IPS-18c (cell line): ENCODE measurements at regions not wholly inside any gene's neighbourhood (a gene's known extent, or its start where the extent isn't known, plus 50 kb on each side); places are given as distances from the start of the nearest gene placed in this dataset.
"Not testable (repeated sequence)": the region's sequence is repeated elsewhere in the genome, so short reads cannot be mapped to it uniquely, and the experiment has no call there.

Experiments used
- H3K4me3 ChIP-seq: 2 replicates; pipeline ENCODE4 v1.7.0; 2013; ENCODE audit warnings: low read depth, mild to moderate bottlenecking, low read length, moderate library complexity; ENCODE audit not compliant: insufficient read depth
- H3K9me3 ChIP-seq: one replicate; pipeline ENCODE4 v1.6.1; 2013; ENCODE audit warnings: mild to moderate bottlenecking, low read length, moderate library complexity; ENCODE audit not compliant: control insufficient read depth, insufficient read depth

DNA sequence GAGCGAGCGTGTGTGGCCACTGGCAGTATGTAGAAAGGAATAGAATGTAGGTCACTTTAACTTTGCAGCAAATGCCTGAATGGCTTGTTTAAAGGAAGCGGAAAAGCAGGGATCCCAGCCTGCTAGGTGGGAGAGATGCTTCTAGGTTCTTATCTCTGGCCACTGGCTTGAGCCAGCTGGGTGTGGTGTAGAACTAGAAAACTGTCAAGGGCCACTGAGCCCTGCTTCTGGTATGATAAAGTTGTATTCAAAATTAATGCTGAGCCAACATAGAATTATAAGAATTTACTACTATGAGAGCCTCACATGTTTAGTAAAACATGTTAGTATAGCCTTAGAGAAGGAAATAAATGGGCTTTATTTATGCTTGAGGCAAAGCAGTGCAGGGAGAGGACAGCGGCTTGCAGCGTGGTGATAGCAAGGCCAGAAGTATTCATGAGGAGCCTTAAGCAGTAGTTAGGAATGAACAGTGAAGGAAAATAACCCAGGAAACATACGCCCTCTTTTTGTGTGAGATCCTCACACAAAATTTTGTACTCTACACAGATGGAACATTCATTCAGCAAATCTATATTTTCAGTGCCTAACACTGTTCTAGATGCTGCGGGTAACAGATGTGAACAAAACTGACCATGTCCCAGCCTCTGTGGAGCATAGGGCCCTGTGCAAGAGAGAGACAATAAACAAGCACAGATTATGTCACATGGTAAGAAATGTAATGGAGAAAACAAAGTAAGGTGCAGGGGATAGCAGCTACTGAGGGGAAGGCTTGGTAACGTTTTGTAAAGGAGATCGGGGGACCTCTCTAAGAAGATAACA is 863.2 kb downstream of the DIAPH3 start:
- Histone ChIP-seq H3K9me3 (no peaks in the 10 kb centered on the region), H3K4me3 (no peak overlapping the region)

DNA sequence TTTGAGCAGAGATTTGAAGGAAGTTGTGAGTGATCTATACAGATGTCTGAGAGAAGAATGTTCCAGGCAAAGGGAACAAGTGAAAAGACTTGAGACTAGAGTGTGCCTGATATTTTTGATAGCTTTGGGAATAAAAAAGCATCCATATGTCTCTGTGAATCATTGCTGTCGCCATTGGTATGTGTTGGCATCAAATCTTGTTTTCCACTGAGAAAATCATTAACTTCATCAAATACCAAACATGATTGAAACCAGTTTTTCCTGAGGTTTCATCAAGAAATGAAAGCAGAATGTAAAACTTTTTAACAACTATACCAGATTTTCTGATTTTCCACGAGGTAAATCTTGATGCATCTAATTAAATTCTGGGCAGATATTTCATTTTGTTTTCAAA is 862.6 kb downstream of the DIAPH3 start:
- Histone ChIP-seq H3K9me3 (no peaks in the 10 kb centered on the region), H3K4me3 (no peak overlapping the region)

DNA sequence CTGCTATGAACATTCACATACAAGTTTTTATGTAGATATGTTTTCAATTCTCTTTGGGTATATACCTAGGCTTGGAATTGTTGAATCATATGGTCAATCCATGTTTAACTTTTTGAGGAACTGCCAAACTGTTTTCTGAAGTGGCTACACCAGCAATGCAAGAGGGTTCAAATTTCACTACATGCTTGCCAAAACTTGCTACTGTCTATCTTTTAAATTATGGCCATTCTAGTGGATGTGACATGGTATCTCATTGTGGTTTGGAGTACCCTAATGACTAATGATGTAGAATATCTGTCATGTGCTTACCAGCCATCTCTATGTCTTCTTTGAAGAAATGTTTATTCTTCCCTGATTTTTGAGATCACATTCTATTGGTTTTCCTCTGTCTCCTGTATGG is 860.3 kb downstream of the DIAPH3 start:
- Histone ChIP-seq H3K4me3 (no peak overlapping the region), H3K9me3 (no peaks in the 10 kb centered on the region)

DNA sequence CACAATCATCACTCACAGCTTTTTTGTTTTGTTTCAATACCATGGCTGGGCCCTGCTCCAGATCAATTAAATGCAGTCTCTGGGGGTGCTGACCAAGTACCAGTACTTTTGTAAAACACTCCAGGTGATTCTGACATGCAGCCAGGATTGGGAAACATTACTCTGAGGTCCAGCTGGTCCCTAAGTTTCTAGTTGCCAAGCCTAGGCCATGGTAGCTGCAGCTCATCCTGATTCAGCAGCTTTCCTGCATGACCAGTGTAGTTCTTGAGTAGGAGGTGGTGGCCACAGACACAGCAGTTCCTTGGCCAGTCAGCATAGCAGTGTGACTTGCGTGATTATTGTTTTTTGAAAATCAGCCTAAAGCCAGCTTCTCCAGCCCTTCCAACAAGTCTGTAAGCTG is 859.1 kb downstream of the DIAPH3 start:
- Histone ChIP-seq H3K4me3 (no peak overlapping the region), H3K9me3 (peaks cover 2% of the 10 kb centered on the region)

DNA sequence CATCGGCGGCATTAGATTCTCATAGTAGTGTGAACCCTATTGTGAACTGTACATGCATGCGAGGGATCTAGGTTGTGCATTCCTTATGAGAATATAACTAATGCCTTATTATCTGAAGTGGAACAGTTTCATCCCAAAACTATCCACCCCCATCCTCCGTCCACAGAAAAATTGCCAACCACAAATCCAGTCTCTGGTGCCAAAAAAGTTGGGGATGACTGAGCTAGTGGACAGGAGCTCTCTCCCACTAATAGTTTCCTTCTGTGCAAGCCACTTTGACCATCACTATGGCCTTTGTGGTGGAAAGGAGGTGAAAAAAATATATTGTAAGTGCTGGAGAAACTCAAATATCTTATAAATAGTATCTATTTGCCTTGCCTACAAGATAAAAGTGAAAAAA is 857.8 kb downstream of the DIAPH3 start:
- no peak overlapping the region for H3K4me3 ChIP-seq

DNA sequence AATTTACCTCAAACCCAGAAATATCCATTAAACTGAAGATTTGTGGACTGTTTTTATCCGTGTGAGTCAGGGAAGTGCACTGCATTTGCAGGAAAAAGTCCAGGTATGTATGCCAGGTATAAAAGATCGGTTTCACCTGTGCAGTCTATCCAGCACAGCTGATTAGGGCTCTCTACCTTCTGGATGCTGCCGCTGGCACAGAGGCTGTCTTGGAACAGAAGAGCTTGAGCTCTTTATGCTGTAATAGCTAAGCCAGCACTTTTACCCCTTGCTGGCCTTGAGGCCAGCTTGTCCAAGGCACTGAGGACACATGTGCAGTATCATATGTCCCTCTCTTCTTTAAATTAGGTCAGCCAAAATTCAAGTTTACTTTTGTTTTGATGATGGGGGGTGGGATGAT is 851.0 kb downstream of the DIAPH3 start:
- Histone ChIP-seq H3K9me3 (peaks cover 2% of the 10 kb centered on the region), H3K4me3 (no peak overlapping the region)

More for the DNA sequence above, 857.8 kb downstream of the DIAPH3 start:
- peaks cover 2% of the 10 kb centered on the region for H3K9me3 ChIP-seq

DNA sequence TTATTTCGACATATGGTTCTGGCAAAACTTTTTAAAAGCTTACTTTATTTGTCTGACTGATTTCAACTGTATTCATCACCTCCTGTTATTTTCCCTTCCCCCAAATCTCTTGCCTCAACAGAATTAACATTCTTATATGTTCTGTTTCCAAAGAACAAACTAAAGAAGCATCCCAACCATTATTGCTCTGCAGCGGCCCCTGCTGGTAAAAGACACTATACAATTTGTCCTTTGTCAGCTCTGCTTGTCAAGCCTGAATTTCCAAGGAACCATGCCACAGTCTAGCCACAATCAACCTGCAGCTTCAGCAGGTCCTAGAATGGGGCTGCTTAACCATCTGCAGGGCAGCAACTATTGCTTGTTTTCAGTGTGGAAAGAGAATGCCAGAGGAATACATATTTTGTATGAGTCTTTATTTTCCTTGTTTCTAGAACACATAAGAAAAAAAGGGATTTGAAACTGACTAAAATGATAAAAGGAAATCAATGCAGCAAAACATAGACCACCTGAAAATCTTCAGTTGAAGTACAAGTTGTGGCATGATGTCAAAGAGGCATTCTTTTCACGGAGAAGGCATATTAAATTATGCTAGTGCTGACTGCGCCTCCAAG is 845.3 kb downstream of the DIAPH3 start:
- no peak overlapping the region for H3K4me3 ChIP-seq

DNA sequence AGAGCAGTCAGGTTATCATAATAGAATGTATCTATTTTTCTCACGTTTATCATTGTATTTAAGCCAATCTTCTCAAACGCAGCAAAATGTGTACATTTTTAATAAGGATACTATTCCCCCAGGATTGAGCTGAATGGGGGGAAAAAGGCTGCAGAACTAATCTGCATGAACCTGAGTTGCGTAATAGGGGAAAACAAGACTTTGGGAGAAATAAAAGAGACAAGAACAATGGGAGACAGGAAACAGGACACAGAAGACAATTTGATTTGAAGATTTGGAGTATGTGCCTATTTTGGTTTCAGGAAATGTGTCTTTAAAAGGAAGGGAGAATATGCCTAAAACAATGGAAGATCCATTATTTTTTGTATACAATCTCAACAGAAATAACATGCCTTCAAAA is 844.5 kb downstream of the DIAPH3 start:
- H3K9me3 ChIP-seq = no peaks in the 10 kb centered on the region
- H3K4me3 ChIP-seq = no peak overlapping the region

More for the DNA sequence above, 845.3 kb downstream of the DIAPH3 start:
- no peaks in the 10 kb centered on the region for H3K9me3 ChIP-seq

DNA sequence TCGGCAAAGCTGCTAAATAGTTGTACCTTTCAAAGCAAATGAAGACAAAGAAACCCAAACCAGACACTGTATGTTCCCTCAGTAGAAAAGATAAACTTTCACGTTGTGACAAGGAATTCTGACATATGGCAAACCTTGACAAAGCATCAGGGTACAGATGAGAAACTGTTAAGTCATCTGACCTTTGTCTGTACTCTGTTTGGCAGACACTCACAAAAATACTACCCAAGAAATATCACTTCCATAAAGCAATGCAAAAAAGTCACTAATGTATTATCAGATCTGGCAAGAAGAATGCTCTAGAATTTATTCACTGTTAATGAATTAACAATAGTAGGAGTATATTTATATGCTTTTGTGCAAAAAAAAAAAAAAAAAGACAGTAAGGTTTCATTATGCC is 843.7 kb downstream of the DIAPH3 start:
- H3K9me3 ChIP-seq = no peaks in the 10 kb centered on the region
- H3K4me3 ChIP-seq = no peak overlapping the region

DNA sequence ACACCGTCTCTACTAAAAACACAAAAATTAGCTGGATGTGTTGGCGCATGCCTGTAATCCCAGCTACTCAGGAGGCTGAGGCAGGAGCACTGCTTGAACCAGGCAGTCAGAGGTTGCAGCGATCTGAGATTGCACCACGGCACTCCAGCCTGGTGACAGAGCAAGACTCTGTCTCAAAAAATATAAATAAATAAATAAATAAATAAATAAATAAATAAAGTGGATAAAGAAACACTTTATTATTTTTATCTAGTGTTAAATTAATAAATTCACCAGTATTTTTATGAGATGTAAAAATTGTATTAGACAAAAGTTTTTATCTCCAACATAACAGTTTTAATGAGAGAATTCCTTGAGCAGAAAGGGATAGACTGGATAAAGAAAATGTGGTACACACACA is 839.3 kb downstream of the DIAPH3 start:
- not testable (repeated sequence) for H3K4me3 ChIP-seq

DNA sequence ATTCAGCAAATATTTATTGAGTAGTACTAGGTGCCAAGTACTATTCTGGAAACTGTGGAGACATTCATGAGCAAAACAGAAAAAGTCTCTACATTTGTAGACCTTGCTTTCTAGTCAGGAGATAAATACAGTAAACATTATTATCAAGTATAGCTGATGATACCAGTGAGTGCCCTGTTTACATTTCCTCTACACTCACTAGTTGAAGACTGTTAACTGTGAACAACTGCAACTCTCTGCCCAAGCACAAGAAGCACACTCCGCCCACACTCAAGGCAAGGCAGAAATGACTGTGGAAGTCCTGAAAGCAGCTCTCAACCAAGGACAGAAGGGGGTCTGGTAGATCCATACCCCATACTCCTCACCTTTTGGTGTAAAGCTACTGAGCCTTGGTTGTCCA is 837.0 kb downstream of the DIAPH3 start:
- no peaks in the 10 kb centered on the region for H3K9me3 ChIP-seq
- H3K4me3 ChIP-seq = no peak overlapping the region

More for the DNA sequence above, 839.3 kb downstream of the DIAPH3 start:
- H3K9me3 ChIP-seq = not testable (repeated sequence)

DNA sequence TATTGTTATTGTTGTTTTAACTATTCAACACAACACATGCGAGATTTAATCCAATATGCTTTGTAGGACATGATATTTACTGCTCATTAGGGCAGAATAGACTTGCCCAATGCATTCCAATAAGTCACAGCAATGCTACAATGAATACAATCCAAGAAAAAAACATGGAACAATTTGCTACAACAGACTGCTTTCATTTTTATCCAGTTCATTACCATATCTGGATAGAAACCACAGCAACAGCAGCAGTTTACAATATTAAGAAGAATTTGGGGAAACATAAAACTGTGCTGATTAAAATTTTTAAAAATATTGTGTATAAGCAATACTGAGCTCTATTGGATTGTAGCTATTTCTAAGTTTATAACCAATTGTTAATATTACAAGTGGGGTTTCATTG is 833.0 kb downstream of the DIAPH3 start:
- Histone ChIP-seq H3K4me3 (no peak overlapping the region), H3K9me3 (no peaks in the 10 kb centered on the region)

DNA sequence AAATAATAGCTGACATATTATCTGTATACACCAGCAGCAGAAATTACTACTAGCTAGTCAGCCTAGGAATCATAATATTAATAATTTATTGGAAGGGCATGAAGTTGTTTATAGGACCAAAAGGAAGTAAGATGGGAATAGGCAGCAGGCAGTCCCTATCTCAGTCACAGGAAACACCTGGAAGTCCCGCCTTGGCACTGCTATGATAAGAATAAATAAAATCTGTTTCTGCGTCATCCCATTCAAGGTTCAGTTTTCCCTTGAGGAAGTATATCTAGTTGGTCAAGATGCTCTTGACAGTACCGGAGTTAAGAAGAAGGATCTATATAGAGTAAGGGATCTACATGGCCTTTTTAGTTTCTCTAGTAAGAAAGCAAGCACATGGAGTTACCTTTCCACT is 830.8 kb downstream of the DIAPH3 start:
- Histone ChIP-seq H3K4me3 (no peak overlapping the region), H3K9me3 (no peaks in the 10 kb centered on the region)

DNA sequence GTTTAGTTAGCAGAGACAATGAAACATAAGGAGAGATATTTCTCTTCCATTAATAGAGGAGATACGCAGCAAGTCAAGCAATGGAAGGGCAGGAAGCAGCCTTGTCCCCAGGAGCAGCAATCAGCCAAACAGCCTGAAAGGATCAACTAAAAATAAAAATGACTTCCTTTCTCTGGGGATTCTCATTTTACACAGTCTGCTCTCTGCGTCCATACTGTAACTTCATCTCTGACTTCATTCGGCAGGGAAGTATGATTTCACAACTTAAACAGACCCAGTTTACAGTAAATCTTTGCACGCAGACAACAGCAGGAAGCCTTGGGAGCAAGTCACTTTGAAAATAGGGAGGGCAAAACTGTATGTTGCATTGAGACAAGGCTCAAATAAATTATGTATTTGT is 826.7 kb downstream of the DIAPH3 start:
- Histone ChIP-seq H3K4me3 (no peak overlapping the region), H3K9me3 (no peaks in the 10 kb centered on the region)

DNA sequence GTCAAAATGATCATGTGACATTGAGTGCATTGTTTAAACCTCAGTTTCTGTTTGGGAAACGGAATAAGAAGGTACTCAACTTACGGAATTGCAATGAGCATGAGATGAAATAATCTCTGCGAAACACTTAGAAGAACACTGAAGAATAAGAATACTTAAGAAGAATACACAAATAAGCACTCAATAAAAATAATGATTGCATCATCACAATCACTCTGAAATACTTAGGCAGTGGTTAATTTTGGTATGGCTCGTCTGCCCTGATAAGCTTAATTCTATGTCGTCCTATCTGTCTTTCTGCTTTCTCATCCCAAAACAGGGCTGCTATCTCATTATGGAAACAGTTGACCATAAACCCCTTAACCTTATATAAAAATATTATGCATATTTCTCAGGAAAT is 823.6 kb downstream of the DIAPH3 start:
- H3K9me3 ChIP-seq = no peaks in the 10 kb centered on the region
- no peak overlapping the region for H3K4me3 ChIP-seq

DNA sequence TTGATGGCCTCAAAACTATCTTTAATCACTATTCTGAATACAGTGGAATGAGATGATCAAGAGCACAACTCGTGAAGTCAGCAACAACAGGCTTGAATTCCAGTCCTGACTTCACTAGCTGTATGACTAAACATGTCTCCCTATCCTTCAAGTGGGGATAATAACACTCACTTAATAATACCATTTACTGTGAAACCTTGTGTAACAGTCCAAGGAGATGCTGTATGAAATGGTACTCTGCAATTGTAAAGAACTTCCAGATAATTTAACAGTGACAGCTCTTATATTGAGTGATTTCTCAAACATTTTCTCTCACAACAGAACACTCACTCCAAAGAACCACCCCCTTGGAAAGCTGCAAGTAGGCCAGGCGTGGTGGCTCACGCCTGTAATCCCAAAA is 823.1 kb downstream of the DIAPH3 start:
- Histone ChIP-seq H3K9me3 (no peaks in the 10 kb centered on the region), H3K4me3 (no peak overlapping the region)

DNA sequence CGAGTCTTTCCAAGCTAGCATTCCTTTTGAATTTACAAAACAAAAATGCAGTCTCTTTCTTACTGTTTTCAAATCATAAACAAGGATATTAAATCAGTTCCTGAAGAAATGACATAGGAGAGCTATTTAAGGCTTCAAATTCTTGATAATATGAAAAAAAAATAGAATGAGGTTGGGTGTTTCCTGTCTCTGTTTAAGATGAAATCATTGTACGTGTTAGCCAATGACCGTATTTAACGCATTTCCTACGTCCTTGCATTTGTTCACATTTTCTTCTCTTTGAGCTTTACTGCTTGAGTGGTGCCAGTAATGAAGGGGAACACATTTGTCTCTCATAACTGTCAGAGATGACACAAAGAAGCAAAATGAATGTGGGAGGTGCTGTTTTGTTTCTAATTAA is 821.3 kb downstream of the DIAPH3 start:
- Histone ChIP-seq H3K4me3 (no peak overlapping the region), H3K9me3 (no peaks in the 10 kb centered on the region)

DNA sequence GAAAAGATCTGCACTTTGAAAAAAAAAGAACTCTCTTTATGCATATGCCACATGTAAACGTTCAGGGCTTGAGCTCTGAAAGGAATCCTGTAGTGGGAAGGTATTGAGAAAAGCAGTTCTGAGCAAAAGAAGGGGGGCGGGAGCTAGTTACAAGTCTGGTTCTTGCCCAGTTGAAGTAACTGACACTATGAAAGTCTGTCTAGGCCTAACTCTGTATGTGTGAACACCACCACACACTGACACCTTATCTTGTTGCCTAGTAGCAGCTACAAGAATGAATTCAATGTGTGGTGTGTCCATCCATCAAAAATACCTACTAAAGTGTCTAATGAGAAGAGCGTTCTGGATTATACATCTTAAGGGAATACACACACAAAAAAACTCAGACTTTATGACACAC is 820.6 kb downstream of the DIAPH3 start:
- no peak overlapping the region for H3K4me3 ChIP-seq
- no peaks in the 10 kb centered on the region for H3K9me3 ChIP-seq
